Caco-2 (cell line): ENCODE measurements at regions not wholly inside any gene's neighbourhood (a gene's known extent, or its start where the extent isn't known, plus 50 kb on each side); places are given as distances from the start of the nearest gene placed in this dataset.

Source experiments
- BruUV-seq: library from RNA; stranded (reverse); fragments of 400-500 nt; replicated peaks from 2 replicates; lab custom pipeline; 2021; lab: Mats Ljungman, UMichigan
- CTCF ChIA-PET: fragments of 300-600 bp; sonication (Branson Sonifier 250); formaldehyde crosslinking; loops from one replicate; lab custom pipeline; 2022; ENCODE audit warnings: antibody characterized with exemption; lab: Charles Lee
- POLR2A ChIA-PET: fragments of 300-600 bp; sonication (Branson Sonifier 250); formaldehyde crosslinking; loops from one replicate; lab custom pipeline; 2022; ENCODE audit warnings: antibody characterized with exemption; lab: Charles Lee
- DNase-seq, 2 experiments: peaks; one replicate each; pipeline versions ENCODE4 v3.0.0 to v3.0.0-alpha.2; 2020 to 2022
- H3K27me3 ChIP-seq: replicated peaks from 2 replicates; pipeline ENCODE4 v1.6.0; 2011; ENCODE audit warnings: low read length; ENCODE audit not compliant: control insufficient read depth, insufficient read depth
- H3K36me3 ChIP-seq: 2 replicates; pipeline ENCODE4 v1.5.1; 2011; ENCODE audit warnings: low read length; ENCODE audit not compliant: control insufficient read depth, insufficient read depth
- H3K4me1 ChIP-seq: fragments of 250-450 bp; sonication (Bioruptor Pico); 2 replicates; pipeline ENCODE4 v1.5.1; 2020; ENCODE audit warnings: mild to moderate bottlenecking
- H3K4me3 ChIP-seq: 2 replicates; pipeline ENCODE4 v1.5.1; 2011; ENCODE audit warnings: low read depth, mild to moderate bottlenecking, control low read depth, low read length
- H3K9me3 ChIP-seq: fragments of 250-450 bp; sonication (Bioruptor Pico); 2 replicates; pipeline ENCODE4 v1.5.1; 2020; ENCODE audit warnings: mild to moderate bottlenecking, moderate library complexity
- H3K27ac Mint-ChIP-seq: one replicate; pipeline ENCODE4 v1.8.0; 2022; ENCODE audit warnings: mixed read lengths; ENCODE audit not compliant: unreplicated experiment
- H3K27me3 Mint-ChIP-seq: one replicate; pipeline ENCODE4 v1.8.0; 2022; ENCODE audit warnings: mixed read lengths; ENCODE audit not compliant: insufficient read depth, unreplicated experiment
- H3K36me3 Mint-ChIP-seq: one replicate; pipeline ENCODE4 v1.8.0; 2022; ENCODE audit warnings: mild to moderate bottlenecking, mixed read lengths; ENCODE audit not compliant: insufficient read depth, unreplicated experiment
- H3K4me1 Mint-ChIP-seq: one replicate; pipeline ENCODE4 v1.8.0; 2022; ENCODE audit warnings: low read depth, mixed read lengths; ENCODE audit not compliant: unreplicated experiment
- H3K4me3 Mint-ChIP-seq: one replicate; pipeline ENCODE4 v1.8.0; 2022; ENCODE audit warnings: mild to moderate bottlenecking, moderate library complexity, mixed read lengths; ENCODE audit not compliant: unreplicated experiment
- H3K9me3 Mint-ChIP-seq: one replicate; pipeline ENCODE4 v1.8.0; 2022; ENCODE audit warnings: mixed read lengths; ENCODE audit not compliant: unreplicated experiment
- CTCF ChIP-seq, 2 experiments: fragments of 200-600 bp in 1 of 2; IDR thresholded peaks; 1 replicate in 1 of 2; 2 replicates in 1 of 2; pipeline versions ENCODE4 v1.5.1 to v1.8.0; 2011 to 2022; ENCODE audit warnings: antibody characterized with exemption in 1 of 2, control low read depth in 1 of 2, inconsistent platforms in 1 of 2, low read depth in 1 of 2, low read length in 1 of 2, mild to moderate bottlenecking in 1 of 2, moderate library complexity in 1 of 2; ENCODE audit not compliant: insufficient read depth in 1 of 2, severe bottlenecking in 1 of 2, unreplicated experiment in 1 of 2
- intact Hi-C: fragments of 100-400 bp; cut with micrococcal nuclease; formaldehyde crosslinking; loops from one replicate; pipeline ENCODE4 v1.10.0; 2022; ENCODE audit not compliant: unreplicated experiment

- no TSS peak for BruUV-seq
- POLR2A ChIA-PET, result no interaction called here
Measured at GRCh38 chr6:114793428-114793827, 450.6 kb upstream of the HS3ST5 start.

GRCh38 chr6:114785235-114786127 lies 442.7 kb upstream of the HS3ST5 start:
- H3K27ac Mint-ChIP-seq, result no peak overlapping the region
- BruUV-seq, result no TSS peak
- ChIA-PET CTCF (interaction anchor here (1.1 kb wide), 1 partner anchor 50 kb away, joined by 3 read pairs; no protein-coding TSS in a partner anchor), POLR2A (no interaction called here)
- no peak for DNase-seq
- peaks cover 8% of the 10 kb centered on the region; the same call in 1 of the 2 replicates for H3K4me1 ChIP-seq
- H3K27me3 ChIP-seq, result no peaks in the 10 kb centered on the region
- H3K4me3 Mint-ChIP-seq, result no peak overlapping the region
- H3K36me3 ChIP-seq, result no peaks in the 10 kb centered on the region
- H3K4me1 Mint-ChIP-seq, result no peaks in the 10 kb centered on the region
- no peaks in the 10 kb centered on the region for H3K27me3 Mint-ChIP-seq
- no peaks in the 10 kb centered on the region for H3K36me3 Mint-ChIP-seq
- H3K9me3 Mint-ChIP-seq, result peaks cover 16% of the 10 kb centered on the region
- TF ChIP-seq CTCF (IDR thresholded peaks at IDR 0.05; ENCODE audit: insufficient read depth in 1 of 2, low read depth in 1 of 2, low read length in 1 of 2, severe bottlenecking in 1 of 2, unreplicated experiment in 1 of 2), result no peak
- intact Hi-C loops, result no loop called here
- peaks cover 12% of the 10 kb centered on the region; the same call in 1 of the 2 replicates for H3K9me3 ChIP-seq
- H3K4me3 ChIP-seq, result no peak overlapping the region

More at GRCh38 chr6:114793428-114793827, 450.6 kb upstream of the HS3ST5 start:
- Mint-ChIP-seq H3K27me3 (no peaks in the 10 kb centered on the region), H3K36me3 (no peaks in the 10 kb centered on the region), H3K27ac (no peak overlapping the region), H3K4me3 (no peak overlapping the region), H3K9me3 (no peaks in the 10 kb centered on the region), H3K4me1 (no peaks in the 10 kb centered on the region)
- no peak for TF ChIP-seq CTCF (IDR thresholded peaks at IDR 0.05; ENCODE audit: insufficient read depth in 1 of 2, low read depth in 1 of 2, low read length in 1 of 2, severe bottlenecking in 1 of 2, unreplicated experiment in 1 of 2)
- H3K4me1 ChIP-seq, result no peaks in the 10 kb centered on the region
- CTCF ChIA-PET, result no interaction called here
- no peak for DNase-seq
- H3K27me3 ChIP-seq, result no peaks in the 10 kb centered on the region
- H3K9me3 ChIP-seq, result no peaks in the 10 kb centered on the region
- no peaks in the 10 kb centered on the region for H3K36me3 ChIP-seq
- intact Hi-C loops, result no loop called here
- no peak overlapping the region for H3K4me3 ChIP-seq

GRCh38 chr6:114783783-114784182 lies 441.0 kb upstream of the HS3ST5 start:
- no peaks in the 10 kb centered on the region for H3K4me1 Mint-ChIP-seq
- Histone ChIP-seq H3K4me1 (peaks cover 8% of the 10 kb centered on the region; the same call in 1 of the 2 replicates), H3K9me3 (peaks cover 12% of the 10 kb centered on the region; the same call in 1 of the 2 replicates), H3K4me3 (no peak overlapping the region), H3K36me3 (no peaks in the 10 kb centered on the region), H3K27me3 (no peaks in the 10 kb centered on the region)
- no peak overlapping the region for H3K4me3 Mint-ChIP-seq
- no peaks in the 10 kb centered on the region for H3K36me3 Mint-ChIP-seq
- TF ChIP-seq CTCF (IDR thresholded peaks at IDR 0.05; ENCODE audit: insufficient read depth in 1 of 2, low read depth in 1 of 2, low read length in 1 of 2, severe bottlenecking in 1 of 2, unreplicated experiment in 1 of 2), result no peak
- intact Hi-C loops, result no loop called here
- DNase-seq, result no peak
- peak overlapping the region; percentile 10 for H3K27ac Mint-ChIP-seq
- ChIA-PET POLR2A (no interaction called here), CTCF (no interaction called here)
- H3K27me3 Mint-ChIP-seq, result no peaks in the 10 kb centered on the region
- H3K9me3 Mint-ChIP-seq, result peaks cover 16% of the 10 kb centered on the region
- BruUV-seq, result no TSS peak
